ENCODE measurements at regions not wholly inside any gene's neighbourhood (a gene's known extent, or its start where the extent isn't known, plus 50 kb on each side); places are given as distances from the start of the nearest gene placed in this dataset.

- H2AFZ ChIP-seq (ENCODE audit: low read length), result no peak overlapping the region
- DNase-seq (ENCODE audit: low spot score) (no peak), ATAC-seq (no peak), FAIRE-seq (no peak)
- H3K4me1 ChIP-seq (ENCODE audit: insufficient read depth, low read length), result no peaks in the 10 kb centered on the region
- WGBS (ENCODE audit: low lambda C conversion rate), result 8% methylated on average over 3 of the region's 3 CpGs
- no peaks in the 10 kb centered on the region for H4K20me1 ChIP-seq (ENCODE audit: insufficient read depth, low read length)
- no peak overlapping the region for H3K9ac ChIP-seq (ENCODE audit: insufficient read depth, low read depth, low read length)
- in situ Hi-C loops (cut with HindIII; ENCODE audit: extremely low pct_ligation_motif_present, low pct_unique_long_range_greater_than_20kb), result no loop called here
- no peak overlapping the region for H3K27ac ChIP-seq (ENCODE audit: extremely low read length, insufficient read depth, low read length)
- TF ChIP-seq ZNF354B (CRISPR knock-in tag; IDR thresholded peaks at IDR 0.05) (no peak), ZNF784 (CRISPR knock-in tag; IDR thresholded peaks at IDR 0.05; ENCODE audit: borderline replicate concordance) (no peak), CTCF (CRISPR knock-in tag; IDR thresholded peaks at IDR 0.05) (peak; percentile 52), SMC3 (IDR thresholded peaks at IDR 0.05; ENCODE audit: low read length) (0 out of 2 replicates have a peak, but pooled peaks have one; percentile 28), STAG1 (CRISPR knock-in tag; IDR thresholded peaks at IDR 0.05) (peak; percentile 67)
- no peak overlapping the region for H3K4me3 ChIP-seq (replicated peaks in 1 of 3; ENCODE audit: insufficient read depth in 1 of 3, low read depth in 2 of 3, low read length in 3 of 3)
- H3K4me2 ChIP-seq (ENCODE audit: low read depth, low read length), result no peak overlapping the region
- POLR2A ChIA-PET, result no interaction called here
- H3K79me2 ChIP-seq (ENCODE audit: insufficient read depth, low read length), result no peaks in the 10 kb centered on the region
- CTCF ChIA-PET (ENCODE audit: low intra/inter-chr PET ratio, low total read pairs), result no interaction called here
- peaks cover 75% of the 10 kb centered on the region for H3K9me3 ChIP-seq (ENCODE audit: low read length)
- intact Hi-C loops (cut with micrococcal nuclease; ENCODE audit: unreplicated experiment), result loop anchor here (10.0 kb wide), 1 partner anchor 548 kb away; no protein-coding TSS in a partner anchor
- no peaks in the 10 kb centered on the region for H3K27me3 ChIP-seq (ENCODE audit: control insufficient read depth in 1 of 2, insufficient read depth in 2 of 2, low read length in 2 of 2)
- no TSS peak for BruUV-seq (replicated peaks)
- no peaks in the 10 kb centered on the region for H3K36me3 ChIP-seq (replicated peaks in 1 of 2; ENCODE audit: control insufficient read depth in 1 of 2, insufficient read depth in 2 of 2, low read length in 2 of 2)
Measured at GRCh38 chr19:31676271-31677004, 327.2 kb upstream of the TSHZ3 start.

- Histone ChIP-seq H3K27ac (ENCODE audit: extremely low read length, insufficient read depth, low read length) (no peak overlapping the region), H3K79me2 (ENCODE audit: insufficient read depth, low read length) (no peaks in the 10 kb centered on the region), H4K20me1 (ENCODE audit: insufficient read depth, low read length) (no peaks in the 10 kb centered on the region), H3K9ac (ENCODE audit: insufficient read depth, low read depth, low read length) (no peak overlapping the region), H3K36me3 (replicated peaks in 1 of 2; ENCODE audit: control insufficient read depth in 1 of 2, insufficient read depth in 2 of 2, low read length in 2 of 2) (no peaks in the 10 kb centered on the region), H3K9me3 (ENCODE audit: low read length) (peaks cover 72% of the 10 kb centered on the region), H3K4me3 (replicated peaks in 1 of 3; ENCODE audit: insufficient read depth in 1 of 3, low read depth in 2 of 3, low read length in 3 of 3) (no peak overlapping the region), H3K4me2 (ENCODE audit: low read depth, low read length) (no peak overlapping the region), H3K27me3 (ENCODE audit: control insufficient read depth in 1 of 2, insufficient read depth in 2 of 2, low read length in 2 of 2) (no peaks in the 10 kb centered on the region), H2AFZ (ENCODE audit: low read length) (no peak overlapping the region), H3K4me1 (ENCODE audit: insufficient read depth, low read length) (no peaks in the 10 kb centered on the region)
- FAIRE-seq, result no peak
- no peak for ATAC-seq
- in situ Hi-C loops (cut with HindIII; ENCODE audit: extremely low pct_ligation_motif_present, low pct_unique_long_range_greater_than_20kb) (no loop called here), intact Hi-C loops (cut with micrococcal nuclease; ENCODE audit: unreplicated experiment) (loop anchor here (10.0 kb wide), 1 partner anchor 546 kb away; no protein-coding TSS in a partner anchor)
- no peak for DNase-seq (ENCODE audit: low spot score)
- BruUV-seq (replicated peaks), result no TSS peak
- ChIA-PET CTCF (ENCODE audit: low intra/inter-chr PET ratio, low total read pairs) (no interaction called here), POLR2A (no interaction called here)
- 3% methylated on average over 3 of the region's 3 CpGs for WGBS (ENCODE audit: low lambda C conversion rate)
- TF ChIP-seq ARID5B (CRISPR knock-in tag; IDR thresholded peaks at IDR 0.05) (no peak), GATAD2A (CRISPR knock-in tag; IDR thresholded peaks at IDR 0.05) (no peak), SOX13 (IDR thresholded peaks at IDR 0.05) (no peak), SOX13 (CRISPR knock-in tag; conservative IDR thresholded peaks at IDR 0.05 in 1 of 2, IDR thresholded peaks at IDR 0.05 in 1 of 2) (no peak), ZFP62 (CRISPR knock-in tag; IDR thresholded peaks at IDR 0.05) (no peak), AKAP8 (CRISPR knock-in tag; IDR thresholded peaks at IDR 0.05) (no peak), TOPORS (CRISPR knock-in tag; IDR thresholded peaks at IDR 0.05) (no peak), ZNF124 (CRISPR knock-in tag; IDR thresholded peaks at IDR 0.05) (no peak)
Measured at GRCh38 chr19:31678421-31678820, 329.2 kb upstream of the TSHZ3 start.

Data from HepG2 (cell line).